ENCODE measurements at regions not wholly inside any gene's neighbourhood (a gene's known extent, or its start where the extent isn't known, plus 50 kb on each side); places are given as distances from the start of the nearest gene placed in this dataset.

DNA sequence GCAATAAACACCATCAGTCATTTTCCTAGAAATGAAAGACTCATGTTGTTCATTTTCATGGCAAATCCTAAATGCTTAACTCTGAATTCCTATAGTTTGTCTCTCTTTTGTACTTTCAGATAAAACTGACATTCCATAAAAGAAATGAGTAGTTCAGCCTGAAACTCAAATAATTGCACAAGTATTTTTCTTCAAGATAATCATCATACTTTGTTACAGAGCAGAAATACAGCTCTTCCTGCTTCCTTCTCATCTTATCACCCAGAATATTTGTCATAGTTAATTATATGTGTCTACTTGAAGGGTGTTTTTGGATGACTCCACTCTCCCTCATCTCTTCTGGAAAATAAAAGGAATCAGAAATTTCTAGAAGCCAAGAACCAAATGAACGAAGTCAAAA lies 141.1 kb downstream of the HNMT start:
- TF ChIP-seq, protein P1, sequence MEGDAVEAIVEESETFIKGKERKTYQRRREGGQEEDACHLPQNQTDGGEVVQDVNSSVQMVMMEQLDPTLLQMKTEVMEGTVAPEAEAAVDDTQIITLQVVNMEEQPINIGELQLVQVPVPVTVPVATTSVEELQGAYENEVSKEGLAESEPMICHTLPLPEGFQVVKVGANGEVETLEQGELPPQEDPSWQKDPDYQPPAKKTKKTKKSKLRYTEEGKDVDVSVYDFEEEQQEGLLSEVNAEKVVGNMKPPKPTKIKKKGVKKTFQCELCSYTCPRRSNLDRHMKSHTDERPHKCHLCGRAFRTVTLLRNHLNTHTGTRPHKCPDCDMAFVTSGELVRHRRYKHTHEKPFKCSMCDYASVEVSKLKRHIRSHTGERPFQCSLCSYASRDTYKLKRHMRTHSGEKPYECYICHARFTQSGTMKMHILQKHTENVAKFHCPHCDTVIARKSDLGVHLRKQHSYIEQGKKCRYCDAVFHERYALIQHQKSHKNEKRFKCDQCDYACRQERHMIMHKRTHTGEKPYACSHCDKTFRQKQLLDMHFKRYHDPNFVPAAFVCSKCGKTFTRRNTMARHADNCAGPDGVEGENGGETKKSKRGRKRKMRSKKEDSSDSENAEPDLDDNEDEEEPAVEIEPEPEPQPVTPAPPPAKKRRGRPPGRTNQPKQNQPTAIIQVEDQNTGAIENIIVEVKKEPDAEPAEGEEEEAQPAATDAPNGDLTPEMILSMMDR (IDR thresholded peaks at IDR 0.05; ENCODE audit: insufficient read depth, low read depth, low read length): no peak
- POLR2A ChIA-PET: no interaction called here
- no peaks in the 10 kb centered on the region; the same call in 1 of the 2 replicates for H3K27me3 ChIP-seq (ENCODE audit: control insufficient read depth, insufficient read depth, low read length)

DNA sequence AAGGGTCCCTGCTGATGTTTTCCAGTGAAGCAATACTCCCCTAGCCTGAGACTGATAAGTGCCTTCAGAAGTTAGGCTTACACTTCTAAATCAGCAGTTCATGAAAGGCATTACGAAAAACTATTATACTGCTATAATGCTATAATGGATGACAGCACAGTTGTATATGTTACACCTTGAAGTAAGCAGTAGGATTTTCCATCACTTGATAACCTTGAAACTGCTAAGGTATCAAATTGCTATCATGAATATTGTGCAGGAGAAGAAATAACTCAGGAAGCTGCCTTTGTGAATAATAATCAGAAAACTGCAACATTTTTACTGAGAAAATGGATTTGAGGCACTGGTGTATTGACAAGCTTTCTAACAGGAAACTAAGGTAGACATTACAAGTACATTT lies 142.3 kb downstream of the HNMT start:
- TF ChIP-seq, protein P1 (IDR thresholded peaks at IDR 0.05; ENCODE audit: insufficient read depth, low read depth, low read length): no peak
- CTCF ChIA-PET: no interaction called here

More for the DNA sequence above, 141.1 kb downstream of the HNMT start:
- no peak overlapping the region for H3K4me3 ChIP-seq (ENCODE audit: low read depth, low read length)
- CTCF ChIA-PET: interaction anchor here (1.2 kb wide), 1 partner anchor 38 kb away, joined by 3 read pairs; no protein-coding TSS in a partner anchor
- DNase-seq (ENCODE audit: low read depth): no peak
- no peaks in the 10 kb centered on the region for H3K36me3 ChIP-seq (ENCODE audit: control insufficient read depth, insufficient read depth, low read length)

DNA sequence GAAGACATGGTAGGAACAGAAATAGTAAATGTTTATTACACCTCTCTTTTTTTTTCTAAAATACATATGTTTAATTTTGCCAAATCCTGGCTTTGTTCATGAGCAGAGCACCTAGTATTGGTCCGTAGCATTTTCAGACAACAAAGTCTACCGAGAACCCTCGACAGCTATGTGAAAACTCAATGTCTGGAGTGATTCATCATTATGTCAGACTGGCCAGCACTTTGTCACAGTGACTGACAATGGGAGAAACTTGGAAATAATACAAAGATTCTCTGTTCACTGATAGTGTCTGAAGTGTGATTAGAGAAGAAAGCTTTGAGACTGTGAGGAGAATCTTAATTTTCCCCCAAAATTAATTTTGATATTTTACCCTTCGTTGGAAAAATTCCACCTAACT lies 143.0 kb downstream of the HNMT start:
- no peak overlapping the region for H3K4me3 ChIP-seq (ENCODE audit: low read depth, low read length)
- no peaks in the 10 kb centered on the region for H3K36me3 ChIP-seq (ENCODE audit: control insufficient read depth, insufficient read depth, low read length)
- H3K27me3 ChIP-seq (ENCODE audit: control insufficient read depth, insufficient read depth, low read length): no peaks in the 10 kb centered on the region; the same call in 1 of the 2 replicates
- POLR2A ChIA-PET: no interaction called here
- CTCF ChIA-PET: no interaction called here
- no peak for DNase-seq (ENCODE audit: low read depth)
- TF ChIP-seq, protein P1 (IDR thresholded peaks at IDR 0.05; ENCODE audit: insufficient read depth, low read depth, low read length): no peak

More for the DNA sequence above, 142.3 kb downstream of the HNMT start:
- no peaks in the 10 kb centered on the region for H3K36me3 ChIP-seq (ENCODE audit: control insufficient read depth, insufficient read depth, low read length)
- no peak overlapping the region for H3K4me3 ChIP-seq (ENCODE audit: low read depth, low read length)
- POLR2A ChIA-PET: no interaction called here
- no peak for DNase-seq (ENCODE audit: low read depth)
- no peaks in the 10 kb centered on the region; the same call in 1 of the 2 replicates for H3K27me3 ChIP-seq (ENCODE audit: control insufficient read depth, insufficient read depth, low read length)

DNA sequence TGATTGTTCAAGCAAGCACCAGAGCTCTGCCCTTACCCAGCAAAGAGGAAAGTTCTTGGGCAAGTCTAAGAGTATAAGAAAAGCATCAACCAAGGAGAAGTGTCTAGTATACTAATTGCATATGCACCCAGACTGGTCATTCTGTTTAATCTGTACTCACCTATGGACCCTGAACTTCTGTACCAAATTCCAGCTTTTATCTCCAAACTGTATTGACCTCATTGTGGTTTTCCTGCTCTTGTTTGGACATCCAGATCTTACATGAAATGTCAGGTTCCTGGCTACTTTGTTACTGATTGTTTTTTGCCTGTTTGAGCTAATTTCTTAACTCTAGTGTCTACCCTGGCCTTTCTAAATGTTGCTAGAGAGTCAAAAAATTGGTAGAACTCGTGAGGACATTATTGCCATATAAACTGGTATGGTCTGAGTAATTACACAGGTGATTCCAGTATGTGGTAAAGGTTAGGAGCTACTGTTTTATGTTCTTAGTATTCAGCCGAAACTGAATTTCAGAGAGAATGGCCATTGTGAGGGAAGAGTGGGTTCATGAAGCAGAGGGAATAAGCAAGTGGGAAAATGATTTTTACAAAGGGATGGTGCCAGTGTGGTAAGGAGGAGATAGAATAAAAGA lies 146.3 kb downstream of the HNMT start:
- Histone ChIP-seq H3K27me3 (ENCODE audit: control insufficient read depth, insufficient read depth, low read length) (no peaks in the 10 kb centered on the region), H3K36me3 (ENCODE audit: control insufficient read depth, insufficient read depth, low read length) (no peaks in the 10 kb centered on the region), H3K4me3 (ENCODE audit: low read depth, low read length) (no peak overlapping the region)
- TF ChIP-seq, protein P1 (IDR thresholded peaks at IDR 0.05; ENCODE audit: insufficient read depth, low read depth, low read length): no peak
- no peak for DNase-seq (ENCODE audit: low read depth)
- ChIA-PET CTCF (interaction anchor here (1.0 to 1.7 kb wide), 2 partner anchors 14 to 22 kb away, joined by 3 to 6 read pairs; no protein-coding TSS in a partner anchor), POLR2A (interaction anchor here (0.5 kb wide), 1 partner anchor 199 kb away, joined by 10 read pairs; no protein-coding TSS in a partner anchor)

DNA sequence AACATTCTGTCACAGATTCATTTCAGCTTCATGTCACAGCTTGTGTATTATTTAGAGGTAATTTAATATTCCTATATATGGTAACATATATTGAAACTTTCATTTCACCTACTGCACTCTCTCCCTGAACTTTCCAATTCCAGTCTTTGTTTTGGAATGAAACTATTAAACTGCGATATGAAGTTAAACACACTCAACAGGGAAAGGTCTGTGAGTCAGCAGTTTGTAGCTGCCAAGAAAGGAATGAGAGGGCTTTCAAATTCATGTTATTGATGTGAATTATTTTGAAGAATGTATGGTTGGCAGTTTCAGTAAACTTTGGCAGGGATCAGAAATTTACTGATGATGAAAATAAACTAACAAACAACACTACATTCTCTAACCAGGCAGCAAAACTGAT lies 148.3 kb downstream of the HNMT start:
- no peak overlapping the region for H3K4me3 ChIP-seq (ENCODE audit: low read depth, low read length)
- CTCF ChIA-PET: no interaction called here
- POLR2A ChIA-PET: no interaction called here
- DNase-seq (ENCODE audit: low read depth): no peak
- TF ChIP-seq, protein P1 (IDR thresholded peaks at IDR 0.05; ENCODE audit: insufficient read depth, low read depth, low read length): no peak
- H3K27me3 ChIP-seq (ENCODE audit: control insufficient read depth, insufficient read depth, low read length): no peaks in the 10 kb centered on the region
- H3K36me3 ChIP-seq (ENCODE audit: control insufficient read depth, insufficient read depth, low read length): no peaks in the 10 kb centered on the region

All from BJ (cell line).